Progenitor cell of endocrine pancreas (in vitro differentiated cells): ENCODE measurements at regions not wholly inside any gene's neighbourhood (a gene's known extent, or its start where the extent isn't known, plus 50 kb on each side); places are given as distances from the start of the nearest gene placed in this dataset. TPM values are rescaled to one million over a fixed set of nuclear protein-coding genes. Genes with fewer than 3 reads are reported as not detected.
A peak's percentile ranks its signal among the peaks of the same experiment; 100 is the strongest.
"Not testable (repeated sequence)": the region's sequence is repeated elsewhere in the genome, so short reads cannot be mapped to it uniquely, and the experiment has no call there.

ENCODE experiments used
- DNase-seq: peaks from one replicate; pipeline ENCODE4 v3.0.0; 2021; ENCODE audit warnings: low spot score; ENCODE audit not compliant: unreplicated experiment
- H3K27ac Mint-ChIP-seq: 2 replicates; pipeline ENCODE4 v1.8.0; 2021; ENCODE audit warnings: mild to moderate bottlenecking, moderate library complexity, mixed read lengths
- H3K27me3 Mint-ChIP-seq: 2 replicates; pipeline ENCODE4 v1.8.0; 2021; ENCODE audit warnings: mixed read lengths
- H3K36me3 Mint-ChIP-seq: 2 replicates; pipeline ENCODE4 v1.8.0; 2022; ENCODE audit warnings: mixed read lengths; ENCODE audit not compliant: insufficient read depth
- H3K4me1 Mint-ChIP-seq: 2 replicates; pipeline ENCODE4 v1.8.0; 2021; ENCODE audit warnings: low read depth, mixed read lengths
- H3K4me3 Mint-ChIP-seq: 2 replicates; pipeline ENCODE4 v1.8.0; 2021; ENCODE audit warnings: low read depth, mild to moderate bottlenecking, moderate library complexity, mixed read lengths
- H3K9me3 Mint-ChIP-seq: 2 replicates; pipeline ENCODE4 v1.8.0; 2021; ENCODE audit warnings: low read depth, mixed read lengths
- CTCF ChIP-seq: fragments of 200-600 bp; sonication (generic); IDR thresholded peaks from one replicate; pipeline ENCODE4 v1.5.0; 2021; ENCODE audit warnings: antibody characterized with exemption, mild to moderate bottlenecking; ENCODE audit not compliant: unreplicated experiment
- microRNA-seq: library from miRNA; unstranded; fragments of <30 nt; microRNA quantifications from one replicate; pipeline ENCODE4 v1.1.0, GENCODE V29; 2020; ENCODE audit warnings: borderline number of aligned reads; ENCODE audit not compliant: unreplicated experiment

GRCh38 chr9:63728287-63728686, 1556.7 kb downstream of the FOXD4L5 start:
- H3K27me3 Mint-ChIP-seq, result no peaks in the 10 kb centered on the region
- no peaks in the 10 kb centered on the region for H3K36me3 Mint-ChIP-seq
- H3K27ac Mint-ChIP-seq, result no peak overlapping the region
- no peak overlapping the region for H3K4me3 Mint-ChIP-seq
- H3K9me3 Mint-ChIP-seq, result peaks cover 13% of the 10 kb centered on the region
- H3K4me1 Mint-ChIP-seq, result no peaks in the 10 kb centered on the region
- DNase-seq, result no peak
- no peak for TF ChIP-seq CTCF

GRCh38 chr9:63708285-63708684, 1576.7 kb downstream of the FOXD4L5 start:
- not testable (repeated sequence) for H3K36me3 Mint-ChIP-seq, H3K9me3 Mint-ChIP-seq, H3K4me1 Mint-ChIP-seq, H3K4me3 Mint-ChIP-seq, H3K27me3 Mint-ChIP-seq, DNase-seq, H3K27ac Mint-ChIP-seq

- not testable (repeated sequence) for H3K4me1 Mint-ChIP-seq, H3K36me3 Mint-ChIP-seq, H3K27me3 Mint-ChIP-seq, H3K4me3 Mint-ChIP-seq, H3K27ac Mint-ChIP-seq, DNase-seq
- H3K9me3 Mint-ChIP-seq, result peaks cover 11% of the 10 kb centered on the region
These were observed 1580.6 kb downstream of the FOXD4L5 start for GRCh38 chr9:63704456-63704855.

DNA sequence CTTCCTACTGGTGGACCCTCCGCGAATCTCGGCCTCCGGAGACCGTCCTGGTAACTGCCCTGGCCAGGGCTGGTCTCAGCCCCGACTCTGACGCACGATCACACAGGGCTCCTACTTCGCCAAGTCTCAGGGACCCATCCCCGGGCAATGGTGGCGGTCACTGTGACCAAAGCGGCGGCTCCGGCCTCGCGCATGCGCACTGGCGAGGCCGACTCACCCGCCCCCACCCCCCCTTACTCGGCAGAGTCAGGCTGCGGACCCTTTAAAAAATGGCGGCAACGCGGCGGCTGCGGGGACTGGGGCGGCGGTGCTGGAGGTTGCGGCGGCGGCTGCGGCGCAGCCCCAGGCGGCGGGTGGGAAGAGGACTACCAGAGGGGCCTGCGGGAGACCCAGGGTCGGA, 1581.3 kb downstream of the FOXD4L5 start:
- not testable (repeated sequence) for H3K36me3 Mint-ChIP-seq, H3K4me1 Mint-ChIP-seq, H3K27me3 Mint-ChIP-seq, H3K4me3 Mint-ChIP-seq, H3K27ac Mint-ChIP-seq
- DNase-seq, result peak; percentile 34
- peaks cover 11% of the 10 kb centered on the region for H3K9me3 Mint-ChIP-seq

DNA sequence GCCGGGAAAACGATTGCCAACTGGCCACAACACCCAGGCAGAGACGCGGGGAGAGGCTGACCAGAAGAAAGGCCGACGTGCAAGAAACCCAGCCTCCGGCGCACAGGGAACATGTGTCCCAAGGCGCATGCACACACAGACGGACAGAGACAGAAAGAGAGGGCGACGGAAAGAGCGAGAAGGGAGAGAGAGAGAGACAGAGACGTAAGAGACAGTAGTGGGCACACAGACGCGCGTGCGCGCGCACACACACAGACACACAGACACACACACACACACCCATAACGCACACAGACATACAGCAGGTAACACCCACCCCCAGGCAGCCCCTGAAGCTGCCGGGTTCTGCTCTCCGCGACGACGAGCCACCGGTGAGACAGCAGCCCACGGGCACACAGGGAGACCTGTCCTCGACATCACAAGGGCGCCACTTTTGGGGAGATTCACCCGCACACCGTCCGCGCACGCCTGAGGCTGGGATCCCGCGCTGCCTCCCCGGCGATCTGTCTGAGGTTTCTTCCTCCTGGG, 1581.8 kb downstream of the FOXD4L5 start:
- H3K4me3 Mint-ChIP-seq, H3K36me3 Mint-ChIP-seq, H3K27ac Mint-ChIP-seq: not testable (repeated sequence)

More for the DNA sequence above, 1581.8 kb downstream of the FOXD4L5 start:
- peaks cover 11% of the 10 kb centered on the region for H3K9me3 Mint-ChIP-seq
- H3K4me1 Mint-ChIP-seq, H3K27me3 Mint-ChIP-seq, DNase-seq: not testable (repeated sequence)

Small RNA genes lying in the stretch of these regions (microRNA-seq; reads per million reads assigned to microRNA genes)
- gene MIR4477B, result not detected
